Astrocyte (in vitro differentiated cells and primary cell): ENCODE measurements at regions not wholly inside any gene's neighbourhood (a gene's known extent, or its start where the extent isn't known, plus 50 kb on each side); places are given as distances from the start of the nearest gene placed in this dataset.

Experiments
- DNase-seq: peaks from one replicate; pipeline ENCODE4 v3.0.0-alpha.2; 2010; ENCODE audit warnings: low read depth
- FAIRE-seq: peaks from 2 replicates; lab custom pipeline; 2011; peaks lifted over from hg19 to GRCh38; lab: Jason Lieb, UNC
- H2AFZ ChIP-seq: 2 replicates; pipeline ENCODE4 v1.6.0; 2012; ENCODE audit warnings: low read depth, low read length, inconsistent platforms
- H3K27ac ChIP-seq: 2 replicates; pipeline ENCODE4 v1.5.1; 2011; ENCODE audit warnings: low read depth, low read length, inconsistent platforms
- H3K27me3 ChIP-seq: 2 replicates; pipeline ENCODE4 v1.6.0; 2011; ENCODE audit warnings: low read length, inconsistent platforms; ENCODE audit not compliant: insufficient read depth
- H3K36me3 ChIP-seq: 2 replicates; pipeline ENCODE4 v1.5.1; 2011; ENCODE audit warnings: low read length, inconsistent platforms; ENCODE audit not compliant: insufficient read depth
- H3K4me1 ChIP-seq: 2 replicates; pipeline ENCODE4 v1.5.1; 2011; ENCODE audit warnings: low read length, inconsistent platforms; ENCODE audit not compliant: insufficient read depth
- H3K4me2 ChIP-seq: 2 replicates; pipeline ENCODE4 v1.6.0; 2012; ENCODE audit warnings: low read length, inconsistent platforms
- H3K4me3 ChIP-seq: 2 replicates; pipeline ENCODE4 v1.5.1; 2011; ENCODE audit warnings: low read depth, mild to moderate bottlenecking, low read length, inconsistent platforms; ENCODE audit not compliant: insufficient read depth
- H3K79me2 ChIP-seq: 2 replicates; pipeline ENCODE4 v1.6.0; 2012; ENCODE audit warnings: mild to moderate bottlenecking, low read length, inconsistent platforms; ENCODE audit not compliant: insufficient read depth
- H3K9ac ChIP-seq: 2 replicates; pipeline ENCODE4 v1.6.0; 2012; ENCODE audit warnings: mild to moderate bottlenecking, low read length, inconsistent platforms
- H3K9me3 ChIP-seq: 2 replicates; pipeline ENCODE4 v1.5.1; 2012; ENCODE audit warnings: low read depth, mild to moderate bottlenecking, low read length, inconsistent platforms; ENCODE audit not compliant: insufficient read depth
- H4K20me1 ChIP-seq: 2 replicates; pipeline ENCODE4 v1.6.0; 2012; ENCODE audit warnings: low read length, inconsistent platforms; ENCODE audit not compliant: insufficient read depth
- H3K27ac Mint-ChIP-seq: one replicate; pipeline ENCODE4 v1.8.0; 2021; ENCODE audit warnings: mild to moderate bottlenecking, mixed read lengths; ENCODE audit not compliant: unreplicated experiment
- H3K27me3 Mint-ChIP-seq: one replicate; pipeline ENCODE4 v1.8.0; 2021; ENCODE audit warnings: low read depth, mixed read lengths; ENCODE audit not compliant: unreplicated experiment
- H3K36me3 Mint-ChIP-seq: one replicate; pipeline ENCODE4 v1.8.0; 2021; ENCODE audit warnings: low read depth, mixed read lengths; ENCODE audit not compliant: unreplicated experiment
- H3K4me1 Mint-ChIP-seq: one replicate; pipeline ENCODE4 v1.8.0; 2021; ENCODE audit warnings: low read depth, mixed read lengths; ENCODE audit not compliant: unreplicated experiment
- H3K4me3 Mint-ChIP-seq: one replicate; pipeline ENCODE4 v1.8.0; 2021; ENCODE audit warnings: mild to moderate bottlenecking, moderate library complexity, mixed read lengths; ENCODE audit not compliant: unreplicated experiment
- H3K9me3 Mint-ChIP-seq: one replicate; pipeline ENCODE4 v1.8.0; 2021; ENCODE audit warnings: mild to moderate bottlenecking, mixed read lengths; ENCODE audit not compliant: unreplicated experiment
- EZH2 ChIP-seq: IDR thresholded peaks from 2 replicates; pipeline ENCODE4 v1.6.1; 2012; ENCODE audit warnings: mild to moderate bottlenecking, low read length, inconsistent platforms; ENCODE audit not compliant: insufficient read depth
- TF ChIP-seq, protein P1 (sequence below): IDR thresholded peaks from 2 replicates; pipeline ENCODE4 v1.5.1; 2011; ENCODE audit warnings: low read depth, mild to moderate bottlenecking, inconsistent platforms, low read length, moderate library complexity; ENCODE audit not compliant: insufficient read depth

- Histone ChIP-seq H3K9me3 (no peaks in the 10 kb centered on the region), H3K4me2 (no peak overlapping the region), H4K20me1 (no peaks in the 10 kb centered on the region), H3K79me2 (no peaks in the 10 kb centered on the region), H3K27ac (no peak overlapping the region), H2AFZ (no peak overlapping the region), H3K9ac (no peak overlapping the region), H3K4me3 (no peak overlapping the region), H3K27me3 (no peaks in the 10 kb centered on the region), H3K4me1 (no peaks in the 10 kb centered on the region), H3K36me3 (no peaks in the 10 kb centered on the region)
- no peaks in the 10 kb centered on the region for H3K9me3 Mint-ChIP-seq
- no peaks in the 10 kb centered on the region for H3K36me3 Mint-ChIP-seq
- no peak for TF ChIP-seq EZH2
- TF ChIP-seq, protein P1, sequence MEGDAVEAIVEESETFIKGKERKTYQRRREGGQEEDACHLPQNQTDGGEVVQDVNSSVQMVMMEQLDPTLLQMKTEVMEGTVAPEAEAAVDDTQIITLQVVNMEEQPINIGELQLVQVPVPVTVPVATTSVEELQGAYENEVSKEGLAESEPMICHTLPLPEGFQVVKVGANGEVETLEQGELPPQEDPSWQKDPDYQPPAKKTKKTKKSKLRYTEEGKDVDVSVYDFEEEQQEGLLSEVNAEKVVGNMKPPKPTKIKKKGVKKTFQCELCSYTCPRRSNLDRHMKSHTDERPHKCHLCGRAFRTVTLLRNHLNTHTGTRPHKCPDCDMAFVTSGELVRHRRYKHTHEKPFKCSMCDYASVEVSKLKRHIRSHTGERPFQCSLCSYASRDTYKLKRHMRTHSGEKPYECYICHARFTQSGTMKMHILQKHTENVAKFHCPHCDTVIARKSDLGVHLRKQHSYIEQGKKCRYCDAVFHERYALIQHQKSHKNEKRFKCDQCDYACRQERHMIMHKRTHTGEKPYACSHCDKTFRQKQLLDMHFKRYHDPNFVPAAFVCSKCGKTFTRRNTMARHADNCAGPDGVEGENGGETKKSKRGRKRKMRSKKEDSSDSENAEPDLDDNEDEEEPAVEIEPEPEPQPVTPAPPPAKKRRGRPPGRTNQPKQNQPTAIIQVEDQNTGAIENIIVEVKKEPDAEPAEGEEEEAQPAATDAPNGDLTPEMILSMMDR, result no peak
- no peak overlapping the region for H3K4me3 Mint-ChIP-seq
- H3K27me3 Mint-ChIP-seq, result no peaks in the 10 kb centered on the region
- peaks cover 34% of the 10 kb centered on the region for H3K4me1 Mint-ChIP-seq
- FAIRE-seq (no peak), DNase-seq (no peak)
- no peak overlapping the region for H3K27ac Mint-ChIP-seq
Observed at GRCh38 chr5:167893271-167893670, 398.2 kb upstream of the WWC1 start.

GRCh38 chr5:167894631-167895472 lies 396.6 kb upstream of the WWC1 start:
- H3K4me2 ChIP-seq, result no peak overlapping the region
- no peaks in the 10 kb centered on the region for H3K36me3 Mint-ChIP-seq
- H3K9ac ChIP-seq, result no peak overlapping the region
- no peak overlapping the region for H3K27ac ChIP-seq
- H3K4me1 Mint-ChIP-seq, result peaks cover 40% of the 10 kb centered on the region
- no peaks in the 10 kb centered on the region for H3K27me3 ChIP-seq
- peaks cover 7% of the 10 kb centered on the region for H3K4me1 ChIP-seq
- no peak for DNase-seq
- no peaks in the 10 kb centered on the region for H3K79me2 ChIP-seq
- no peaks in the 10 kb centered on the region for H3K9me3 ChIP-seq
- H3K27me3 Mint-ChIP-seq, result no peaks in the 10 kb centered on the region
- no peak for TF ChIP-seq EZH2
- TF ChIP-seq, protein P1, result no peak
- H3K4me3 ChIP-seq, result no peak overlapping the region
- H4K20me1 ChIP-seq, result no peaks in the 10 kb centered on the region
- no peak for FAIRE-seq
- no peak overlapping the region for H3K27ac Mint-ChIP-seq
- no peaks in the 10 kb centered on the region for H3K9me3 Mint-ChIP-seq
- H3K4me3 Mint-ChIP-seq, result no peak overlapping the region
- H2AFZ ChIP-seq, result no peak overlapping the region
- no peaks in the 10 kb centered on the region for H3K36me3 ChIP-seq
